GM23338 (cell line): ENCODE measurements at regions not wholly inside any gene's neighbourhood (a gene's known extent, or its start where the extent isn't known, plus 50 kb on each side); places are given as distances from the start of the nearest gene placed in this dataset.

Experiments used
- ATAC-seq: fragments of 200-7000 bp; cut with Tn5 transposase; 3 replicates; pipeline ENCODE4 v1.9.1; 2020
- DNase-seq: peaks from one replicate; pipeline ENCODE4 v3.0.0-alpha.2; 2015; ENCODE audit warnings: low spot score
- H2AFZ ChIP-seq: fragments of 200-600 bp; sonication (generic); 2 replicates; pipeline ENCODE4 v1.8.0; 2016; ENCODE audit warnings: antibody characterized with exemption, mild to moderate bottlenecking, moderate library complexity
- H3F3A ChIP-seq: fragments of 200-600 bp; sonication (generic); replicated peaks from 2 replicates; pipeline ENCODE4 v1.8.0; 2017; ENCODE audit warnings: antibody characterized with exemption, mixed run types, low read depth
- H3K27ac ChIP-seq: fragments of 200-600 bp; sonication (generic); 2 replicates; pipeline ENCODE4 v1.6.1; 2016; ENCODE audit warnings: low read depth
- H3K27me3 ChIP-seq: fragments of 200-600 bp; sonication (generic); 2 replicates; pipeline ENCODE4 v1.8.0; 2016; ENCODE audit warnings: mild to moderate bottlenecking, mixed run types, moderate library complexity; ENCODE audit not compliant: insufficient read depth
- H3K36me3 ChIP-seq: fragments of 200-600 bp; sonication (generic); 2 replicates; pipeline ENCODE4 v1.8.0; 2016; ENCODE audit warnings: mild to moderate bottlenecking; ENCODE audit not compliant: insufficient read depth
- H3K4me1 ChIP-seq: fragments of 200-600 bp; sonication (generic); 2 replicates; pipeline ENCODE4 v1.8.0; 2016; ENCODE audit warnings: mild to moderate bottlenecking, moderate library complexity; ENCODE audit not compliant: insufficient read depth
- H3K4me2 ChIP-seq: fragments of 200-600 bp; sonication (generic); 2 replicates; pipeline ENCODE4 v1.7.1; 2017; ENCODE audit warnings: mixed run types
- H3K4me3 ChIP-seq: fragments of 200-600 bp; sonication (generic); 2 replicates; pipeline ENCODE4 v1.6.1; 2016; ENCODE audit warnings: mixed run types
- H3K79me2 ChIP-seq: fragments of 200-600 bp; sonication (generic); replicated peaks from 2 replicates; pipeline ENCODE4 v1.8.0; 2017; ENCODE audit warnings: mild to moderate bottlenecking; ENCODE audit not compliant: insufficient read depth
- H3K9me2 ChIP-seq: fragments of 200-600 bp; sonication (generic); 2 replicates; pipeline ENCODE4 v1.8.0; 2017; ENCODE audit not compliant: insufficient read depth
- H4K20me1 ChIP-seq: fragments of 200-600 bp; sonication (generic); replicated peaks from 2 replicates; pipeline ENCODE4 v1.8.0; 2017; ENCODE audit warnings: mild to moderate bottlenecking; ENCODE audit not compliant: insufficient read depth
- H3K27ac Mint-ChIP-seq: 2 replicates; pipeline ENCODE4 v1.8.0; 2020; ENCODE audit warnings: inconsistent platforms, mild to moderate bottlenecking, moderate library complexity, mixed read lengths
- H3K27me3 Mint-ChIP-seq: 3 replicates; pipeline ENCODE4 v1.8.0; 2022; ENCODE audit warnings: low read depth, mild to moderate bottlenecking, moderate library complexity, mixed read lengths, inconsistent platforms; ENCODE audit not compliant: insufficient read depth, poor library complexity
- H3K36me3 Mint-ChIP-seq: 3 replicates; pipeline ENCODE4 v1.8.0; 2021; ENCODE audit warnings: low read depth, mild to moderate bottlenecking, inconsistent platforms, moderate library complexity, mixed read lengths
- H3K4me1 Mint-ChIP-seq: 3 replicates; pipeline ENCODE4 v1.8.0; 2020; ENCODE audit warnings: mild to moderate bottlenecking, inconsistent platforms, mixed read lengths
- H3K4me3 Mint-ChIP-seq: 3 replicates; pipeline ENCODE4 v1.8.0; 2021; ENCODE audit warnings: moderate library complexity, mild to moderate bottlenecking, inconsistent platforms, mixed read lengths
- H3K9me3 Mint-ChIP-seq: 3 replicates; pipeline ENCODE4 v1.8.0; 2020; ENCODE audit warnings: moderate library complexity, mild to moderate bottlenecking, inconsistent platforms, mixed read lengths
- EZH2 ChIP-seq: fragments of 200-600 bp; sonication (generic); IDR thresholded peaks from one replicate; pipeline ENCODE4 v1.8.0; 2017; ENCODE audit warnings: antibody characterized with exemption, mild to moderate bottlenecking, low read depth; ENCODE audit not compliant: unreplicated experiment
- EZH2phosphoT487 ChIP-seq: fragments of 200-600 bp; sonication (generic); IDR thresholded peaks from one replicate; pipeline ENCODE4 v1.8.1; 2018; ENCODE audit warnings: antibody characterized with exemption; ENCODE audit not compliant: unreplicated experiment
- JUNB ChIP-seq: IDR thresholded peaks from one replicate; pipeline ENCODE4 v1.6.1; 2016; ENCODE audit warnings: antibody characterized with exemption; ENCODE audit not compliant: unreplicated experiment
- NANOG ChIP-seq: IDR thresholded peaks from 2 replicates; pipeline ENCODE4 v1.6.1; 2016; ENCODE audit warnings: antibody characterized with exemption, borderline replicate concordance
- POLR2AphosphoS5 ChIP-seq: IDR thresholded peaks from 2 replicates; pipeline ENCODE4 v1.6.1; 2016; ENCODE audit warnings: antibody characterized with exemption, low read depth
- STAT1 ChIP-seq: IDR thresholded peaks from one replicate; pipeline ENCODE4 v1.6.1; 2016; ENCODE audit warnings: antibody characterized with exemption; ENCODE audit not compliant: unreplicated experiment
- ZNF114 ChIP-seq: fragments of 250-450 bp; sonication (Bioruptor Pico); IDR thresholded peaks from 2 replicates; pipeline ENCODE4 v1.5.0; 2020; ENCODE audit warnings: mild to moderate bottlenecking, moderate library complexity
- ZNF331 ChIP-seq: fragments of 250-450 bp; sonication (Bioruptor Pico); IDR thresholded peaks from 2 replicates; pipeline ENCODE4 v1.5.0; 2020; ENCODE audit warnings: low read depth, mild to moderate bottlenecking, moderate library complexity
- TF ChIP-seq, protein P1 (sequence below): IDR thresholded peaks from one replicate; pipeline ENCODE4 v1.6.1; 2018; ENCODE audit warnings: antibody characterized with exemption; ENCODE audit not compliant: unreplicated experiment
- TF ChIP-seq, protein P2 (sequence below), 2 experiments: fragments of 200-600 bp in 1 of 2; sonication (generic) in 1 of 2; conservative IDR thresholded peaks; 2 replicates each; pipeline versions ENCODE4 v1.5.1 to v1.6.1; 2016 to 2017; ENCODE audit warnings: antibody characterized with exemption in 2 of 2, low read depth in 2 of 2, mild to moderate bottlenecking in 2 of 2, moderate library complexity in 1 of 2
- TF ChIP-seq, protein P3 (sequence below): fragments of 250-450 bp; sonication (Bioruptor Pico); IDR thresholded peaks from 2 replicates; pipeline ENCODE4 v1.5.0; 2020; ENCODE audit warnings: mild to moderate bottlenecking, moderate library complexity

DNA sequence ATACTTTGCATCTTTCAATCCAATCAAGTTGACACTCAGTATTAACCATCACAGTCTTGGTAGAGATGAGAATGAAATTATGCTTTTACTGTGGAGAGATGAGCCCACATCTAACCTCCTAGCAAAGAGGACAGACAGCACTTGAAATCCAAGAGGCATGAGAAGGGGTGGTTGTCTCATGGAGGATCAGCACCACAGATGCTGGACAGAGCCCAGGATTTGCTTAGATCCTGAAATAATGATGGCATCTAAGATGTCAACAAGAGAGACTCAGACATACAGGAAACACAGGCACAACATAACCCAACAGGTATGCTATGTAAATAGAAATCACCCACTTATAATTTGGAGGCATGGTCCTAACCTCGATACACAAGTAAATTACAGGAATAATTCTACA lies 74.3 kb upstream of the VCX2 start:
- Mint-ChIP-seq H3K36me3 (no peaks in the 10 kb centered on the region), H3K4me1 (no peaks in the 10 kb centered on the region), H3K4me3 (no peak overlapping the region), H3K27me3 (no peaks in the 10 kb centered on the region), H3K27ac (no peak overlapping the region), H3K9me3 (no peaks in the 10 kb centered on the region; the same call in 2 of the 3 replicates)
- Histone ChIP-seq H2AFZ (no peak overlapping the region), H3K27ac (no peak overlapping the region), H3K4me2 (no peak overlapping the region), H3K36me3 (no peaks in the 10 kb centered on the region), H3K79me2 (no peaks in the 10 kb centered on the region), H3K4me3 (no peak overlapping the region), H3K27me3 (no peaks in the 10 kb centered on the region), H4K20me1 (no peaks in the 10 kb centered on the region), H3K4me1 (no peaks in the 10 kb centered on the region), H3K9me2 (no peaks in the 10 kb centered on the region), H3F3A (no peaks in the 10 kb centered on the region)
- ATAC-seq (no peak), DNase-seq (peak; percentile 16)
- TF ChIP-seq NANOG: no peak
- TF ChIP-seq, protein P1, sequence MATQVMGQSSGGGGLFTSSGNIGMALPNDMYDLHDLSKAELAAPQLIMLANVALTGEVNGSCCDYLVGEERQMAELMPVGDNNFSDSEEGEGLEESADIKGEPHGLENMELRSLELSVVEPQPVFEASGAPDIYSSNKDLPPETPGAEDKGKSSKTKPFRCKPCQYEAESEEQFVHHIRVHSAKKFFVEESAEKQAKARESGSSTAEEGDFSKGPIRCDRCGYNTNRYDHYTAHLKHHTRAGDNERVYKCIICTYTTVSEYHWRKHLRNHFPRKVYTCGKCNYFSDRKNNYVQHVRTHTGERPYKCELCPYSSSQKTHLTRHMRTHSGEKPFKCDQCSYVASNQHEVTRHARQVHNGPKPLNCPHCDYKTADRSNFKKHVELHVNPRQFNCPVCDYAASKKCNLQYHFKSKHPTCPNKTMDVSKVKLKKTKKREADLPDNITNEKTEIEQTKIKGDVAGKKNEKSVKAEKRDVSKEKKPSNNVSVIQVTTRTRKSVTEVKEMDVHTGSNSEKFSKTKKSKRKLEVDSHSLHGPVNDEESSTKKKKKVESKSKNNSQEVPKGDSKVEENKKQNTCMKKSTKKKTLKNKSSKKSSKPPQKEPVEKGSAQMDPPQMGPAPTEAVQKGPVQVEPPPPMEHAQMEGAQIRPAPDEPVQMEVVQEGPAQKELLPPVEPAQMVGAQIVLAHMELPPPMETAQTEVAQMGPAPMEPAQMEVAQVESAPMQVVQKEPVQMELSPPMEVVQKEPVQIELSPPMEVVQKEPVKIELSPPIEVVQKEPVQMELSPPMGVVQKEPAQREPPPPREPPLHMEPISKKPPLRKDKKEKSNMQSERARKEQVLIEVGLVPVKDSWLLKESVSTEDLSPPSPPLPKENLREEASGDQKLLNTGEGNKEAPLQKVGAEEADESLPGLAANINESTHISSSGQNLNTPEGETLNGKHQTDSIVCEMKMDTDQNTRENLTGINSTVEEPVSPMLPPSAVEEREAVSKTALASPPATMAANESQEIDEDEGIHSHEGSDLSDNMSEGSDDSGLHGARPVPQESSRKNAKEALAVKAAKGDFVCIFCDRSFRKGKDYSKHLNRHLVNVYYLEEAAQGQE: peak; percentile 74

DNA sequence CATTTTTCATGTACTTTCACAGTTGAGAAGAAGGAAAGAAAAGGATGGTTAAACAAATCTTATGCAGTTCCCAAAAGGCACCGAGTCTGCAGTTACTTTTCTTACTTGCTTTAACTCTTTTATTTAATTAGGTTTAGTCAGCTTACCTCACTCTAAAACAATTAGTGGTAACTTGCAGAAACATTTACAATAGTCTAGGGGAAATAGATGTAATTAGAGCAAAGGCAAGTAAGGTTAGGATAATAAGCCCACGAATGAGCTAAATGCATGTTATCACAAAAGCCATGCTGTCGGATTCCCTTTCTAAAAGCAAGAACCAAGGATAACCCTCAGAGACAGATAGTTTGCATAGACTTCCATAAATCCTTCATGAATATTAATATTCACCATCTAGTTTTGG lies 82.0 kb upstream of the VCX2 start:
- Mint-ChIP-seq H3K4me1 (no peaks in the 10 kb centered on the region), H3K27me3 (no peaks in the 10 kb centered on the region), H3K27ac (no peak overlapping the region), H3K36me3 (no peaks in the 10 kb centered on the region), H3K4me3 (no peak overlapping the region), H3K9me3 (no peaks in the 10 kb centered on the region)
- Histone ChIP-seq H3F3A (no peaks in the 10 kb centered on the region), H3K79me2 (no peaks in the 10 kb centered on the region), H3K9me2 (no peaks in the 10 kb centered on the region), H3K27ac (no peak overlapping the region), H3K27me3 (no peaks in the 10 kb centered on the region), H3K4me2 (no peak overlapping the region), H3K4me1 (no peaks in the 10 kb centered on the region), H4K20me1 (no peaks in the 10 kb centered on the region), H2AFZ (no peak overlapping the region), H3K4me3 (no peak overlapping the region), H3K36me3 (no peaks in the 10 kb centered on the region)
- ATAC-seq (no peak), DNase-seq (no peak)
- no peak for TF ChIP-seq ZNF331 (CRISPR knock-in tag)
- TF ChIP-seq EZH2: no peak
- no peak for TF ChIP-seq POLR2AphosphoS5
- TF ChIP-seq JUNB: no peak
- TF ChIP-seq EZH2phosphoT487: no peak
- TF ChIP-seq, protein P2, sequence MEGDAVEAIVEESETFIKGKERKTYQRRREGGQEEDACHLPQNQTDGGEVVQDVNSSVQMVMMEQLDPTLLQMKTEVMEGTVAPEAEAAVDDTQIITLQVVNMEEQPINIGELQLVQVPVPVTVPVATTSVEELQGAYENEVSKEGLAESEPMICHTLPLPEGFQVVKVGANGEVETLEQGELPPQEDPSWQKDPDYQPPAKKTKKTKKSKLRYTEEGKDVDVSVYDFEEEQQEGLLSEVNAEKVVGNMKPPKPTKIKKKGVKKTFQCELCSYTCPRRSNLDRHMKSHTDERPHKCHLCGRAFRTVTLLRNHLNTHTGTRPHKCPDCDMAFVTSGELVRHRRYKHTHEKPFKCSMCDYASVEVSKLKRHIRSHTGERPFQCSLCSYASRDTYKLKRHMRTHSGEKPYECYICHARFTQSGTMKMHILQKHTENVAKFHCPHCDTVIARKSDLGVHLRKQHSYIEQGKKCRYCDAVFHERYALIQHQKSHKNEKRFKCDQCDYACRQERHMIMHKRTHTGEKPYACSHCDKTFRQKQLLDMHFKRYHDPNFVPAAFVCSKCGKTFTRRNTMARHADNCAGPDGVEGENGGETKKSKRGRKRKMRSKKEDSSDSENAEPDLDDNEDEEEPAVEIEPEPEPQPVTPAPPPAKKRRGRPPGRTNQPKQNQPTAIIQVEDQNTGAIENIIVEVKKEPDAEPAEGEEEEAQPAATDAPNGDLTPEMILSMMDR (conservative IDR thresholded peaks at IDR 0.05; ENCODE audit: low read depth in 2 of 2): no peak
- TF ChIP-seq ZNF114 (CRISPR knock-in tag): no peak
- TF ChIP-seq, protein P3, sequence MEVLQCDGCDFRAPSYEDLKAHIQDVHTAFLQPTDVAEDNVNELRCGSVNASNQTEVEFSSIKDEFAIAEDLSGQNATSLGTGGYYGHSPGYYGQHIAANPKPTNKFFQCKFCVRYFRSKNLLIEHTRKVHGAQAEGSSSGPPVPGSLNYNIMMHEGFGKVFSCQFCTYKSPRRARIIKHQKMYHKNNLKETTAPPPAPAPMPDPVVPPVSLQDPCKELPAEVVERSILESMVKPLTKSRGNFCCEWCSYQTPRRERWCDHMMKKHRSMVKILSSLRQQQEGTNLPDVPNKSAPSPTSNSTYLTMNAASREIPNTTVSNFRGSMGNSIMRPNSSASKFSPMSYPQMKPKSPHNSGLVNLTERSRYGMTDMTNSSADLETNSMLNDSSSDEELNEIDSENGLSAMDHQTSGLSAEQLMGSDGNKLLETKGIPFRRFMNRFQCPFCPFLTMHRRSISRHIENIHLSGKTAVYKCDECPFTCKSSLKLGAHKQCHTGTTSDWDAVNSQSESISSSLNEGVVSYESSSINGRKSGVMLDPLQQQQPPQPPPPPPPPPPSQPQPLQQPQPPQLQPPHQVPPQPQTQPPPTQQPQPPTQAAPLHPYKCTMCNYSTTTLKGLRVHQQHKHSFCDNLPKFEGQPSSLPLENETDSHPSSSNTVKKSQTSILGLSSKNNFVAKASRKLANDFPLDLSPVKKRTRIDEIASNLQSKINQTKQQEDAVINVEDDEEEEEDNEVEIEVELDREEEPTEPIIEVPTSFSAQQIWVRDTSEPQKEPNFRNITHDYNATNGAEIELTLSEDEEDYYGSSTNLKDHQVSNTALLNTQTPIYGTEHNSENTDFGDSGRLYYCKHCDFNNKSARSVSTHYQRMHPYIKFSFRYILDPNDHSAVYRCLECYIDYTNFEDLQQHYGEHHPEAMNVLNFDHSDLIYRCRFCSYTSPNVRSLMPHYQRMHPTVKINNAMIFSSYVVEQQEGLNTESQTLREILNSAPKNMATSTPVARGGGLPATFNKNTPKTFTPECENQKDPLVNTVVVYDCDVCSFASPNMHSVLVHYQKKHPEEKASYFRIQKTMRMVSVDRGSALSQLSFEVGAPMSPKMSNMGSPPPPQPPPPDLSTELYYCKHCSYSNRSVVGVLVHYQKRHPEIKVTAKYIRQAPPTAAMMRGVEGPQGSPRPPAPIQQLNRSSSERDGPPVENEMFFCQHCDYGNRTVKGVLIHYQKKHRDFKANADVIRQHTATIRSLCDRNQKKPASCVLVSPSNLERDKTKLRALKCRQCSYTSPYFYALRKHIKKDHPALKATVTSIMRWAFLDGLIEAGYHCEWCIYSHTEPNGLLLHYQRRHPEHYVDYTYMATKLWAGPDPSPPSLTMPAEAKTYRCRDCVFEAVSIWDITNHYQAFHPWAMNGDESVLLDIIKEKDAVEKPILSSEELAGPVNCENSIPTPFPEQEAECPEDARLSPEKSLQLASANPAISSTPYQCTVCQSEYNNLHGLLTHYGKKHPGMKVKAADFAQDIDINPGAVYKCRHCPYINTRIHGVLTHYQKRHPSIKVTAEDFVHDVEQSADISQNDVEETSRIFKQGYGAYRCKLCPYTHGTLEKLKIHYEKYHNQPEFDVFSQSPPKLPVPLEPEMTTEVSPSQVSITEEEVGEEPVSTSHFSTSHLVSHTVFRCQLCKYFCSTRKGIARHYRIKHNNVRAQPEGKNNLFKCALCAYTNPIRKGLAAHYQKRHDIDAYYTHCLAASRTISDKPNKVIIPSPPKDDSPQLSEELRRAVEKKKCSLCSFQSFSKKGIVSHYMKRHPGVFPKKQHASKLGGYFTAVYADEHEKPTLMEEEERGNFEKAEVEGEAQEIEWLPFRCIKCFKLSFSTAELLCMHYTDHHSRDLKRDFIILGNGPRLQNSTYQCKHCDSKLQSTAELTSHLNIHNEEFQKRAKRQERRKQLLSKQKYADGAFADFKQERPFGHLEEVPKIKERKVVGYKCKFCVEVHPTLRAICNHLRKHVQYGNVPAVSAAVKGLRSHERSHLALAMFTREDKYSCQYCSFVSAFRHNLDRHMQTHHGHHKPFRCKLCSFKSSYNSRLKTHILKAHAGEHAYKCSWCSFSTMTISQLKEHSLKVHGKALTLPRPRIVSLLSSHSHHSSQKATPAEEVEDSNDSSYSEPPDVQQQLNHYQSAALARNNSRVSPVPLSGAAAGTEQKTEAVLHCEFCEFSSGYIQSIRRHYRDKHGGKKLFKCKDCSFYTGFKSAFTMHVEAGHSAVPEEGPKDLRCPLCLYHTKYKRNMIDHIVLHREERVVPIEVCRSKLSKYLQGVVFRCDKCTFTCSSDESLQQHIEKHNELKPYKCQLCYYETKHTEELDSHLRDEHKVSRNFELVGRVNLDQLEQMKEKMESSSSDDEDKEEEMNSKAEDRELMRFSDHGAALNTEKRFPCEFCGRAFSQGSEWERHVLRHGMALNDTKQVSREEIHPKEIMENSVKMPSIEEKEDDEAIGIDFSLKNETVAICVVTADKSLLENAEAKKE (CRISPR knock-in tag): no peak
- no peak for TF ChIP-seq NANOG
- no peak for TF ChIP-seq STAT1
